ENCODE measurements at regions not wholly inside any gene's neighbourhood (a gene's known extent, or its start where the extent isn't known, plus 50 kb on each side); places are given as distances from the start of the nearest gene placed in this dataset.

DNA sequence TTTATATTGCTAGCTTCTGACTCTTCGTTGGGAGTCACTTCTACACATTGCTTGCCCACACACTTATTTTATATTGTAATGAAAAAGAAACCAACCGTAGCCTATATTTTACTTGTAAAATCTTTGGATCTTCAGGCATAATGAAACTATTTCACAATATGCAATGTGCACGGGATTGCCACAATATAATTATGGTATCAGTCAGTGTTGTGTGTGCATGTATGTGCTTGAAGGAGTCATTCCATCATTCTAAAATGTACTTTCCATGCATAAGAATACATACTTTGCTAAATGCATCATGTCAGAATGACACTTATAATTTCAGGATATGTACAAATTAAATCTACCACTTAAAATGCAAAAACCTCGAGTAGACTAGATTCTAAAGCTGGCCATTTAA lies 64.0 kb upstream of the TLE4 start:
- H3K27ac ChIP-seq (ENCODE audit: low read length, poor library complexity, severe bottlenecking): no peak overlapping the region
- no peak overlapping the region for H3K9ac ChIP-seq (ENCODE audit: low read length)
- no peaks in the 10 kb centered on the region for H3K79me1 ChIP-seq (replicated peaks; ENCODE audit: low read length, poor library complexity, severe bottlenecking)

DNA sequence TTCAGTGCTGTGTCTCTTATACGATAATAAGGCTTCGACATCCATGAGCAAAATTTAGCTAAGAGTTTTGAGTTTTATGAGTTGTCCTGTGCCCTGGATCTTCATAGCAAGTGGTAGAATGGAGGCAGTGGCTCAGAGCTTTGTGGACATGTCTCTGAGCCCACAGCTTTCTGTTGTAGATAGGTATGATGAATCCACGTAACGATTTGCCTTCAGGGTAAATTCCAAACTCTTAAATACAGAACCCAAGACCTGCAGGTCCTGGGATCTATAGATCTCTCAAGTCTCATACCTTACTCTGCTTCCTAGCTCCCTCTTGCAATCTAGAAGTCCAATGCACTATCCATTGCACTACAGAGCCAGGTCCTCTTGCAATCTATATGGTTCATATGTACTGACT lies 59.5 kb upstream of the TLE4 start:
- Histone ChIP-seq H3K9me3 (ENCODE audit: control insufficient read depth, low read length) (no peaks in the 10 kb centered on the region), H2BK120ac (ENCODE audit: low read depth, low read length) (no peak overlapping the region), H4K91ac (ENCODE audit: low read length) (no peak overlapping the region), H3K4ac (ENCODE audit: low read depth in 1 of 2, low read length in 2 of 2) (no peak overlapping the region), H3K27ac (ENCODE audit: low read length, poor library complexity, severe bottlenecking) (no peak overlapping the region), H2BK12ac (ENCODE audit: low read length in 2 of 2) (no peak overlapping the region), H3K9ac (ENCODE audit: low read length) (no peak overlapping the region), H3K79me1 (replicated peaks; ENCODE audit: low read length, poor library complexity, severe bottlenecking) (no peaks in the 10 kb centered on the region), H2BK15ac (ENCODE audit: low read depth, poor library complexity, severe bottlenecking) (no peak overlapping the region), H3K4me1 (ENCODE audit: control insufficient read depth, insufficient read depth, low read depth, low read length) (no peaks in the 10 kb centered on the region), H2AFZ (ENCODE audit: low read depth, low read length) (no peak overlapping the region), H3K14ac (ENCODE audit: low read length in 2 of 2) (no peak overlapping the region), H3K23ac (ENCODE audit: low read length in 2 of 2) (no peak overlapping the region), H3K36me3 (ENCODE audit: control insufficient read depth in 1 of 2, insufficient read depth in 2 of 2, low read depth in 1 of 2, low read length in 2 of 2) (no peaks in the 10 kb centered on the region), H3K27me3 (ENCODE audit: control insufficient read depth in 1 of 2, insufficient read depth in 1 of 2, low read length in 2 of 2) (no peaks in the 10 kb centered on the region), H2BK5ac (ENCODE audit: low read depth, low read length, poor library complexity, severe bottlenecking) (no peak overlapping the region), H4K8ac (ENCODE audit: low read length) (no peak overlapping the region), H3K18ac (ENCODE audit: low read depth in 1 of 2, low read length in 2 of 2) (no peak overlapping the region), H3K4me3 (ENCODE audit: insufficient read depth in 1 of 2, low read depth in 1 of 2, low read length in 2 of 2) (no peak overlapping the region), H3K4me2 (ENCODE audit: low read length, poor library complexity, severe bottlenecking) (no peak overlapping the region), H2AK5ac (ENCODE audit: low read length, severe bottlenecking) (no peak overlapping the region)
- no peak for DNase-seq
- WGBS: 99% methylated on average over 4 of the region's 4 CpGs

More for the DNA sequence above, 64.0 kb upstream of the TLE4 start:
- Histone ChIP-seq H3K36me3 (ENCODE audit: control insufficient read depth in 1 of 2, insufficient read depth in 2 of 2, low read depth in 1 of 2, low read length in 2 of 2) (no peaks in the 10 kb centered on the region), H2BK120ac (ENCODE audit: low read depth, low read length) (no peak overlapping the region), H3K9me3 (ENCODE audit: control insufficient read depth, low read length) (peaks cover 2% of the 10 kb centered on the region), H3K4me2 (ENCODE audit: low read length, poor library complexity, severe bottlenecking) (no peak overlapping the region), H3K23ac (ENCODE audit: low read length in 2 of 2) (no peak overlapping the region), H4K8ac (ENCODE audit: low read length) (no peak overlapping the region), H2BK15ac (ENCODE audit: low read depth, poor library complexity, severe bottlenecking) (no peak overlapping the region), H3K18ac (ENCODE audit: low read depth in 1 of 2, low read length in 2 of 2) (no peak overlapping the region), H3K4me3 (ENCODE audit: insufficient read depth in 1 of 2, low read depth in 1 of 2, low read length in 2 of 2) (no peak overlapping the region), H3K14ac (ENCODE audit: low read length in 2 of 2) (no peak overlapping the region), H2AFZ (ENCODE audit: low read depth, low read length) (no peak overlapping the region), H4K91ac (ENCODE audit: low read length) (no peak overlapping the region), H2BK12ac (ENCODE audit: low read length in 2 of 2) (no peak overlapping the region), H2AK5ac (ENCODE audit: low read length, severe bottlenecking) (no peak overlapping the region), H2BK5ac (ENCODE audit: low read depth, low read length, poor library complexity, severe bottlenecking) (no peak overlapping the region), H3K27me3 (ENCODE audit: control insufficient read depth in 1 of 2, insufficient read depth in 1 of 2, low read length in 2 of 2) (no peaks in the 10 kb centered on the region), H3K4ac (ENCODE audit: low read depth in 1 of 2, low read length in 2 of 2) (no peak overlapping the region), H3K4me1 (ENCODE audit: control insufficient read depth, insufficient read depth, low read depth, low read length) (no peaks in the 10 kb centered on the region)
- DNase-seq: no peak
- WGBS: 100% methylated on average over 3 of the region's 4 CpGs
